DMS114 treated with DMSO at 0.1 percent for 48 hours (cell line): ENCODE measurements at regions not wholly inside any gene's neighbourhood (a gene's known extent, or its start where the extent isn't known, plus 50 kb on each side); places are given as distances from the start of the nearest gene placed in this dataset.
"Not testable (repeated sequence)": the region's sequence is repeated elsewhere in the genome, so short reads cannot be mapped to it uniquely, and the experiment has no call there.

Experiments used
- DNase-seq: peaks from one replicate; lab custom pipeline; 2025; ENCODE audit not compliant: unreplicated experiment; lab: John Stamatoyannopoulos, UW

GRCh38 chr10:109019001-109019424, 904.3 kb downstream of the XPNPEP1 start:
- DNase-seq, result no peak

GRCh38 chr10:109007514-109007913, 915.8 kb downstream of the XPNPEP1 start:
- no peak for DNase-seq

- no peak for DNase-seq
Measured at GRCh38 chr10:108990441-108990840, 932.9 kb downstream of the XPNPEP1 start.

GRCh38 chr10:108989976-108990375, 933.3 kb downstream of the XPNPEP1 start:
- DNase-seq, result no peak

GRCh38 chr10:108982159-108982558, 941.2 kb downstream of the XPNPEP1 start:
- DNase-seq, result no peak

GRCh38 chr10:108980869-108981268, 942.4 kb downstream of the XPNPEP1 start:
- no peak for DNase-seq

GRCh38 chr10:108975459-108976058, 947.8 kb downstream of the XPNPEP1 start:
- DNase-seq, result no peak

GRCh38 chr10:108970016-108970415, 953.3 kb downstream of the XPNPEP1 start:
- DNase-seq, result no peak

- DNase-seq, result no peak
Measured at GRCh38 chr10:108966411-108966810, 956.9 kb downstream of the XPNPEP1 start.

GRCh38 chr10:108966005-108966404, 957.3 kb downstream of the XPNPEP1 start:
- no peak for DNase-seq

GRCh38 chr10:108962172-108962571, 961.1 kb downstream of the XPNPEP1 start:
- DNase-seq, result no peak

GRCh38 chr10:108957681-108958080, 965.6 kb downstream of the XPNPEP1 start:
- DNase-seq, result no peak

GRCh38 chr10:108956149-108956548, 967.2 kb downstream of the XPNPEP1 start:
- DNase-seq, result no peak

- not testable (repeated sequence) for DNase-seq
Measured at GRCh38 chr10:108920029-108920428, 1003.3 kb downstream of the XPNPEP1 start.

- DNase-seq, result no peak
Measured at GRCh38 chr10:108913300-108913699, 1010.0 kb downstream of the XPNPEP1 start.

- DNase-seq, result peak; percentile 14
Measured at GRCh38 chr10:108911814-108912541, 1011.3 kb downstream of the XPNPEP1 start.

GRCh38 chr10:108908096-108908495, 1015.2 kb downstream of the XPNPEP1 start:
- no peak for DNase-seq

GRCh38 chr10:108905821-108906220, 1017.5 kb downstream of the XPNPEP1 start:
- DNase-seq, result no peak

GRCh38 chr10:108905171-108905570, 1018.1 kb downstream of the XPNPEP1 start:
- no peak for DNase-seq

- no peak for DNase-seq
Measured at GRCh38 chr10:108904163-108904838, 1019.0 kb downstream of the XPNPEP1 start.

GRCh38 chr10:108902619-108903285, 1020.6 kb downstream of the XPNPEP1 start:
- DNase-seq, result no peak
